Activated T-cell treated with anti-CD3 and anti-CD28 coated beads for 4 hours (primary cell): ENCODE measurements at regions not wholly inside any gene's neighbourhood (a gene's known extent, or its start where the extent isn't known, plus 50 kb on each side); places are given as distances from the start of the nearest gene placed in this dataset.

Experiments used
- DNase-seq: peaks from one replicate; pipeline ENCODE4 v3.0.0-alpha.2; 2020

- DNase-seq: no peak
Measured at GRCh38 chr18:42137693-42138375, 182.8 kb downstream of the PIK3C3 start.

DNA sequence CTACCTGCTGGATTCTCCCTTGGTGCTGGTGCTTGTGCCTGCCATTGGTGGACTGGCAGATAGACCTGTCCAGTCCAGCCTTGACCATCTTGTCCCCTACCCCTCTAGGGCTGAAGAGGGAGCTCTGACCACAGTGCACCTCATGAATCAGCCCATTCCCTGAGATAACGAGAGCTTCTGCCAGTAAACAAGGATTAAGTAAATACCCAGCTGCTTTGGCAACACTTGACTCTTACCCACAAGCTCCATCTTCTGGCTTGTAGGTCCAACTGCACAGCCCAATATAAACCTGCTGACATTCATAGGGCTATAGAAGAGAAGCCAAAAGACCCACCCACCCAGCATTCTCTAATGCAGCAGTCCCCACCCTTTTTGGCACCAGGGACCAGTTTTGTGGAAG is 186.4 kb downstream of the PIK3C3 start:
- DNase-seq: no peak

- no peak for DNase-seq
Measured at GRCh38 chr18:42155024-42155423, 200.0 kb downstream of the PIK3C3 start.

- DNase-seq: no peak
Measured at GRCh38 chr18:42156281-42156680, 201.2 kb downstream of the PIK3C3 start.

- DNase-seq: no peak
Measured at GRCh38 chr18:42157420-42157819, 202.4 kb downstream of the PIK3C3 start.

DNA sequence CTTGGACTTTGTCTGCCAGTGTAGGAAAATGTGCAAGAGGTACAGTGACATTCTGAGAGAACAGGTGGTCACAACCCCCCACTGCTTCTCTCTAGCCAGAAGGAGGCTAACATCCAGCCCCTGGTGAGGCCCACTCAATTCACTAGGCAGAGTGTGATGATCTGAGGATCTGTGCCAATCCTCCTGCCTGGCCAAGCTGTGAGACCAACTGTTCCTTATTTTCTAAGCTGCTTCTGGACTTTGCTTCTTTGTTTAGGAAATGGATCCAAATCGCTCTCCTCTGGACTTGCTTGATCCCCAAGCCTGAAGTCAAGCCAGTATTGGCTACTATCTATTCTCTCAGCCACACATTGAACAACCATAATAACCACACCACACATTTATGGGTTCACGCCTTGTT is 202.8 kb downstream of the PIK3C3 start:
- no peak for DNase-seq

- no peak for DNase-seq
Measured at GRCh38 chr18:42159146-42159545, 204.1 kb downstream of the PIK3C3 start.

DNA sequence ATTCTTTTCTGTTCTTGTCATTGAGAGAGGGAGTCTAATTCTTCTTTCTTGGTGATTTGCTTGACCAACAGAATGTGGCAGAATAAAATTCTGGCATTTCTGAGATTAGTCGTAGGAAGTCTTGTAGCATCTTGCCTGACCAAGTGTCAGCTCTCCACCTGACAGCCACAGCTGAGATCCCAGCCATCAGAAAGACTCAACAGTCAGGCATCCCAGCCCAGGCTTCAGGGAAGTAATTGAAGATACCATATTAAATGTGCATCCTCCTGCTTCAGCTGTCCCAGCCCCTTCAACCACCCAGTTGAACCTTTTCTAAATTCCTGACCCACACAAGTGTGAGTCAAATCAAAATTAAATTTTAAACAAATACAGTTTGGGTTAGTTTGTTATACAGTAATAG is 208.3 kb downstream of the PIK3C3 start:
- no peak for DNase-seq

GRCh38 chr18:42164556-42164955 is 209.5 kb downstream of the PIK3C3 start:
- DNase-seq: no peak

- no peak for DNase-seq
Measured at GRCh38 chr18:42165922-42166513, 211.0 kb downstream of the PIK3C3 start.

- no peak for DNase-seq
Measured at GRCh38 chr18:42168487-42168886, 213.5 kb downstream of the PIK3C3 start.

DNA sequence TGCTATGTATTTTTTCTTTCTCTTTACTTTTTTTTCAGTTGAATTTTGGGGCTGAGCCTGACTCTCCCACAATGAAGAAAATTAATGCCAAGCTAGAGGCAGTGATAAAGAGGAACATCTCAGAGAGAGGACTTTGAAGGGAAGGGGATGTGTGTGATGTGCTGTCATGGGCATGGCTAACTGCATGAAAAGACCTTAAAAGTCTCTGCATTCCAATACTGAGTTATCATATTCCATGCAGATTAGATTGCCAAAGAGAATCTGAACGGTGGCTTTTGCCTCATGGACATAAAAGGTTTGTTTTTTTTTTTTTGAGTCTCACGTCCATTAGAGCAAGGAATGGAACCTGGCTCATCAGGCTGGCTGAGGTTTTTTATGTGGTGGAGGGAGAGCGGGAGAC is 213.9 kb downstream of the PIK3C3 start:
- DNase-seq: no peak

DNA sequence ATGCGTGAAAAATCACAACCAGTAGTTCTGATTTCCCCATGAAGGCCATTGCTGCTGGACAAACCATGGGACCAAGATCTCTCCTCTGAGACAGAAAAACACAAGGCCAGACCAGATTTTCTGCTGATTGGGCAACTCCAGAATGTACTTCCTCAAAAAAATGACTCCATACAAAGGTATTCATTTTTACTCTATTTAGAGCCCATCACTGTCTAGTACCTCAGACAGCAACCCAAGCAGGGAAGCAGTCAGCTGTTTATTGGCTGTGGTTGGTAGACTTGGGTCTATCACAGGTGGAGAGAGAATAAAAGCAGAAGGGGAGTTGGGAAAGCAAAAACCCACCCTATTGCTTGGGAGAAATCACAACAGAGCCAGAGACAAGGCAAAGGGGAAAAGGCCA is 219.9 kb downstream of the PIK3C3 start:
- DNase-seq: no peak

DNA sequence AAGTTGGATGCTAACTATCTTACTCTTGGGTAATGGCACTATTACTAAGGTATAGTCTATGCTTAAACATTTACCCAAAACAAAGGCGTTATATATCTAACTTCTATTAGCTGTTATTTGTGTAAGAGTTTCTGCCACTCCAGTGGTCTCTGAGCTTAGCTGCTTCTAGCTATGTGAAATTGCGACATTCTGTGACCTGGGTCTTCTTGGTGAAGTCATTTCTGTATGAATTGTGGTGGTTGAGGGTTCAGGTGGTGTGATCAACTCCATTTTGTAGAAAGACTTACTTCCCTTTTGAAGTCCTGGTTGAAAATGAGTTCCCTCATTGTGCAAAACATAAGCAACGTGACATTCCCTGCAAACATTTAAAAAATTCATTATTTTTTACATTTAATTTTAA is 221.6 kb downstream of the PIK3C3 start:
- no peak for DNase-seq

DNA sequence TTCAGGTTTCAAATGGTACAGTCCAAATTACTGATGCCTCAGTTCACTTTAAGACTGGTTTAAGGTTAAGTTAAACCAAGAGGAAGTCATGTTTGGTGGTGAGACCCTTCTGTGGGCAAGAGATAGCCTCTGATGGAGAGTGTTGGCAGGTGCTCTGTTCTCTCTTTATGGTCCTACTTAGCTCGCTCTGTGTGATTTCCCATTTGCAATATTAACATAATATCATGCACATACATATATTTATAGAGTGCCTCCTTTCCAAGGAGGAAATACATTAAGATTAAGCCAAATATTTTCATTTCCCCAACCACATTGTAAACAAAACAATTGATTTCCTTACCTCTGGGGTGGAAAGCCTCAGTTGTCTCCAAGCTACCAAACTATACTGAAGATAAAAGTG is 222.4 kb downstream of the PIK3C3 start:
- DNase-seq: no peak

GRCh38 chr18:42178376-42179080 is 223.5 kb downstream of the PIK3C3 start:
- DNase-seq: no peak

- no peak for DNase-seq
Measured at GRCh38 chr18:42179542-42180121, 224.6 kb downstream of the PIK3C3 start.

DNA sequence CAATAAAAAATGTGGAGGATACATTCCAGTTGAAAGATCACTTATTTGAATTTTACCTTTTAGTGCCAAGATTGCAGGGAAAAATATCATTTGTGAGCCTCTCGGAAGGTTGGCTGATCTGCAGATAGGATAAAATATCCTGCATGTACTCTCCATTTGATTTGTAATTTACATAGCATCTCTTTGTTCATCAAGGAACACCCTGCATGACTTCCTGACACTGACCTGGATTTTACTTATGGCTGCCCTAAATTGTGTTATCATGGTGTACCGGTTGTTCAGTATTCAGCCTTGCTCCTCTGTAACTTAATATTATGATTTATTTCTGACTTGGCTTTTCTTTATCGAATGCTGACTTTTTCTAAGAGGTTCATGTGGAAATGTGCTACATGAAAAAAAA is 226.4 kb downstream of the PIK3C3 start:
- DNase-seq: no peak

- DNase-seq: no peak
Measured at GRCh38 chr18:42182728-42183700, 228.0 kb downstream of the PIK3C3 start.

GRCh38 chr18:42183746-42184145 is 228.7 kb downstream of the PIK3C3 start:
- DNase-seq: no peak

GRCh38 chr18:42184685-42185477 is 229.8 kb downstream of the PIK3C3 start:
- no peak for DNase-seq

GRCh38 chr18:42185486-42185885 is 230.5 kb downstream of the PIK3C3 start:
- DNase-seq: no peak
